Astrocyte of the cerebellum (primary cell): ENCODE measurements at regions not wholly inside any gene's neighbourhood (a gene's known extent, or its start where the extent isn't known, plus 50 kb on each side); places are given as distances from the start of the nearest gene placed in this dataset.

Experiments
- DNase-seq: peaks from one replicate; pipeline ENCODE4 v3.0.0-alpha.2; 2011; ENCODE audit warnings: low read depth
- H3K4me3 ChIP-seq: 2 replicates; pipeline ENCODE4 v1.5.1; 2011; ENCODE audit warnings: mild to moderate bottlenecking, low read depth, low read length, moderate library complexity
- in situ Hi-C: cut with HindIII; loops from 2 replicates; pipeline ENCODE4 v1.10.0; 2017; ENCODE audit warnings: low sequenced_read_pairs
- TF ChIP-seq, protein P1 (sequence below): IDR thresholded peaks from 2 replicates; pipeline ENCODE4 v1.5.1; 2012; ENCODE audit warnings: low read length, low read depth, moderate library complexity, mild to moderate bottlenecking; ENCODE audit errors: missing control alignments

DNA sequence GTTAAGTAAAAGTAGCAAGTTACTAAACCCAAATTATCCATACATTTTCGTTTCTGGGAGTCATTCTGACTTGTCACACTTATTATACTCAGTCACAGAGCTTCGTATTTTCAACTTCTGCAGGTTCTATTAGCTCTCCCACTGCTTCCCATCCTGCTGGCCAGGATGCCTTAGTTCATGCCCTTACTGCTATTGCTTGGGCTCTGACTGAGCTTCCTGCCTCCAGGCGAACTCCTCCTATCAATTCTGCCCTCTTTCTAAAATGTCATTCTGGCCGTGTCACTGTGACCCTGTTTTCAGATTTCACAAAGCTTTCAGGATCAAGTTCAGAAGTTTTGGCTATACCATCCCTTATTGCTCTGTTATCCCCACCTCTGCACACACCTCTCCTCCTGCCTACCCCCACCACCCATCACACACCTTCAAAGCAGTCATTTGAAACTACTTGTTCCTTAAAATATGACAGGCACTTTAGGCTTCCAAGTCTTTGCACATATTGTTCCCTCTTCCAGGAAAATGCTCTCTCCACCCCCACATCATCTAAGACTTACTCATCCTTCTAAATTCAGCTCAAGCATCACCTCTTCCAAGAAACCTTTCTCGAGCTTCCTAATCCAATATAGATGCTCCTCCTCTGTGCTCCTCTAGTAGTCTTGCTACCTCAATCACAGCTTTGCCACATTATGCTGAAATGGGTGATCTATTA, 278.0 kb downstream of the BRINP2 start:
- no peak for DNase-seq
- TF ChIP-seq, protein P1, sequence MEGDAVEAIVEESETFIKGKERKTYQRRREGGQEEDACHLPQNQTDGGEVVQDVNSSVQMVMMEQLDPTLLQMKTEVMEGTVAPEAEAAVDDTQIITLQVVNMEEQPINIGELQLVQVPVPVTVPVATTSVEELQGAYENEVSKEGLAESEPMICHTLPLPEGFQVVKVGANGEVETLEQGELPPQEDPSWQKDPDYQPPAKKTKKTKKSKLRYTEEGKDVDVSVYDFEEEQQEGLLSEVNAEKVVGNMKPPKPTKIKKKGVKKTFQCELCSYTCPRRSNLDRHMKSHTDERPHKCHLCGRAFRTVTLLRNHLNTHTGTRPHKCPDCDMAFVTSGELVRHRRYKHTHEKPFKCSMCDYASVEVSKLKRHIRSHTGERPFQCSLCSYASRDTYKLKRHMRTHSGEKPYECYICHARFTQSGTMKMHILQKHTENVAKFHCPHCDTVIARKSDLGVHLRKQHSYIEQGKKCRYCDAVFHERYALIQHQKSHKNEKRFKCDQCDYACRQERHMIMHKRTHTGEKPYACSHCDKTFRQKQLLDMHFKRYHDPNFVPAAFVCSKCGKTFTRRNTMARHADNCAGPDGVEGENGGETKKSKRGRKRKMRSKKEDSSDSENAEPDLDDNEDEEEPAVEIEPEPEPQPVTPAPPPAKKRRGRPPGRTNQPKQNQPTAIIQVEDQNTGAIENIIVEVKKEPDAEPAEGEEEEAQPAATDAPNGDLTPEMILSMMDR: no peak
- in situ Hi-C loops: no loop called here

DNA sequence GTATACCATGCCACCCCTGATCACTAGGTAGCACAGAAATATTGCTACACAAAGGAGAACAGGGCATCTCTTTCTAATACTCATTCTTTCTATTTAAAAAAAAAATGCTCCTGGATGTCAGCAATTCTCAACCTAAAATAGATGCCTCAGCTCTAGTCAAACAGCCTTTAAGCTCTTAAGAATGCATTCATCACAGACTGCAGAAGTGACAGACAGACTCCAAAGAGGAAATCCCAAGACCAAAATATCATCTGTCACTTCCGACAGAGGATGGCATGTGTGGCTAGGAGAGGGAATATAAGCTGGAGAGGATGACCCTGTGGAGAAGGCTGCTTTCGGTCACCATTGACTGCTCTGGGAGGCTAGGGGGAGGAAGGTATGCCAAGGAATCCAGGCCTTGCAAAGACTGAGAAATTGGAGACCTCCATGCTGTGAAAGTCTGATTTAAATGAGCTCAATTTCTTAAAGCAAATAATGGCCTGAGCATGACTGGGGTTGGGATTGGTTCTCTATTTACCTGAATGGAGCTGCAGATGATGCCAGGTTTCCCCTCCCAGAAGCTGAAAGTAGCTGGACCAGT, 277.4 kb downstream of the BRINP2 start:
- TF ChIP-seq, protein P1: no peak
- no peak overlapping the region for H3K4me3 ChIP-seq
- DNase-seq: no peak
- in situ Hi-C loops: no loop called here

More for the DNA sequence above, 278.0 kb downstream of the BRINP2 start:
- no peak overlapping the region for H3K4me3 ChIP-seq

DNA sequence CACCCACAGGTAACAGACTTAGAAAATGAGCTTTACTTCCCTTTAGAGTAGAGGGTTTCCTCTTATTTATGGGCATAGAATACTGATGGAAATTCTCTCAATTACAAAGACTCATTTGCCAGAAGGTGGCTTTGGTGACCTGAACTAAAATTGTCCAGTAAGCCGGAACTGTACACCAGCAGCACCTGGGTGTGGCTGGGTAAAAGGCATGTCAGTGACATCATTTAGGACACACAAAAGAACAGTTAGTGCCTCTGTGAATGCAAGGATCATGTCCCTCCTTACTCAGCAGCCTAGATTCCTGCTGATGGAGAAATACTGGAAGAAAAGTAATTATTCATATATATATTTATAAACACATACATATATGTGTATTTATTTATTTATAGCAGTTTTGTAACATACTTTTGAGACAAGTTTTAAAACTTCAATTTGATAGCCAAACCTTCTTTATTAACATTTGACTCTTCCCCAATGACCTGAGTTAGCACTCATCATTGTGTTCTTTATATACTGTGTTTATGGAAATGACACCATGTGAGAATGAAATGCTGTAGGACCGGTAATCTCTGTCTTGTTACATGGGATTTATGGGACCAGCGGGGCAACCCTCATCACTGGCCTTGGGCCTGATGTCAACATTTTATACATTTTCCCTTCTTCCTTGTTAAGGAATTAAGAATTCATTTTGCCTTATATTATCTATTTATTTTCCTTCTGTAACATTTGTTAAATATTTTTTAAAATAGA, 274.4 kb downstream of the BRINP2 start:
- DNase-seq: no peak
- TF ChIP-seq, protein P1: no peak
- in situ Hi-C loops: no loop called here
- H3K4me3 ChIP-seq: no peak overlapping the region

DNA sequence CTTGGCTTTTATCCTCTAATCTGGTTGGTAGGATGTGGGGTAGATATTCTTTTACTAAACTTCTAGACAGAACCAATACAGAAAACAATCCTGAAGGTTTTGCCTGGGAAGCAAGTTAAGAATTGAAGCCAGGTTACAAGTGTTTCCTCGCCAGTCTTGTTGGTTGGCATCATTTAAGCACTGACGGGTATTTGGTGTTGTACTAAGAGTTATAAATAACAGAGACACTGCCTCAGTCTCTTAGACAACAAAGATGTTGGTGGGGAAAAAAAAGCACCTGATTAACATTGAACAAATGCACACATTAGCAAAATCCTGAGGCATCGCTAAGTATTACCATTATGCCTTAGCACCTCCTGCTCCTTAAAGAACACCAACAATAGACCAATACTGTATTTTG, 272.2 kb downstream of the BRINP2 start:
- TF ChIP-seq, protein P1: no peak
- no peak for DNase-seq
- H3K4me3 ChIP-seq: no peak overlapping the region
- in situ Hi-C loops: no loop called here

DNA sequence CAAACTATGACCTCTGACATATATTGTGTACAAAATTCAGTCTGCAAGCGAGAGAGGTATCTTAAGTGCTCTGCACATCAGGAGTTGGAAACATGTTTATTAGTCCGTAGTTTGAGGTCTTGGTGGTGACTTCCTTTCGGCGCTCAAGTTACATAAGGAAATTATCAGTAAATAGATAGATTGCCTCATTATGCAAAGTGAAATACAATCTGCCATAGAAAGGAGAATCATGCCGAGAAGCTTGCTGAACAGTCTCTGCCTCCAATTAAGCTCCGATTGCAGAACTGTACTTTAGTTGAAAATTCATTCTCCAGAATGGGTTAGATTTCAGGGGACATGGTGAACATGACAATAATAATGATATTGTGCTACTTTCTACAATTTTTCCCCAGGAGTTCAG, 271.8 kb downstream of the BRINP2 start:
- H3K4me3 ChIP-seq: no peak overlapping the region
- TF ChIP-seq, protein P1: no peak
- in situ Hi-C loops: no loop called here
- DNase-seq: no peak

DNA sequence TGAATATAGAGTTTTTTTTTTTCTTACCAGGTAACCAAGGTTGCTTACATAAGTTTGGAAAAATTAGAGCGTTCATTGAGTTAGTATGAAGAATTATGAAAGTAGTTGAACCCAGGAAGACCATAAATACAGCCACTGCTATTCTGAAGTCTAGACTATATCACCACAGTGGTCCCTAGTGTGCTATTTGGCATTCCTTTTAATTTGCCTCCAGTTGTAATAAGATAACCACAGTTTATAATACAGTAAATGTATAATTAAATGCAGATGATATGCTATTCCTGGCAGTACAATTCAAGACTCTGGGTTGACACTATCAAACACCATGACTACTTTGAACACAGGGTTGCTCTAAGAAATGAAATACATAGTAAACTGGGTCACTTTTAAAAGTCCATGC, 270.5 kb downstream of the BRINP2 start:
- in situ Hi-C loops: no loop called here
- no peak for DNase-seq
- H3K4me3 ChIP-seq: no peak overlapping the region
- TF ChIP-seq, protein P1: no peak
